ENCODE measurements at regions not wholly inside any gene's neighbourhood (a gene's known extent, or its start where the extent isn't known, plus 50 kb on each side); places are given as distances from the start of the nearest gene placed in this dataset.

- DNase-seq (ENCODE audit: extremely low spot score) = no peak
- TF ChIP-seq LEF1 (IDR thresholded peaks at IDR 0.05; ENCODE audit: borderline replicate concordance) (no peak), BHLHE40 (IDR thresholded peaks at IDR 0.05; ENCODE audit: borderline replicate concordance) (no peak), ARNT (IDR thresholded peaks at IDR 0.05) (no peak), CTBP1 (IDR thresholded peaks at IDR 0.05; ENCODE audit: borderline replicate concordance) (no peak)
- TF ChIP-seq, protein P1, sequence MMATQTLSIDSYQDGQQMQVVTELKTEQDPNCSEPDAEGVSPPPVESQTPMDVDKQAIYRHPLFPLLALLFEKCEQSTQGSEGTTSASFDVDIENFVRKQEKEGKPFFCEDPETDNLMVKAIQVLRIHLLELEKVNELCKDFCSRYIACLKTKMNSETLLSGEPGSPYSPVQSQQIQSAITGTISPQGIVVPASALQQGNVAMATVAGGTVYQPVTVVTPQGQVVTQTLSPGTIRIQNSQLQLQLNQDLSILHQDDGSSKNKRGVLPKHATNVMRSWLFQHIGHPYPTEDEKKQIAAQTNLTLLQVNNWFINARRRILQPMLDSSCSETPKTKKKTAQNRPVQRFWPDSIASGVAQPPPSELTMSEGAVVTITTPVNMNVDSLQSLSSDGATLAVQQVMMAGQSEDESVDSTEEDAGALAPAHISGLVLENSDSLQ (IDR thresholded peaks at IDR 0.05) = no peak
- CTCF ChIA-PET = no interaction called here
- POLR2A ChIA-PET = no interaction called here
These were observed 243.3 kb upstream of the AVPR1A start for GRCh38 chr12:63394349-63394748.

GRCh38 chr12:63389211-63389610 is 238.2 kb upstream of the AVPR1A start:
- ChIA-PET POLR2A (no interaction called here), CTCF (no interaction called here)
- no peak for TF ChIP-seq SP1 (IDR thresholded peaks at IDR 0.05)
- TF ChIP-seq NFRKB (IDR thresholded peaks at IDR 0.05) = no peak
- no peak for TF ChIP-seq SUZ12 (IDR thresholded peaks at IDR 0.05)
- no peak for TF ChIP-seq ARNT (IDR thresholded peaks at IDR 0.05)
- DNase-seq (ENCODE audit: extremely low spot score) = no peak

DNA sequence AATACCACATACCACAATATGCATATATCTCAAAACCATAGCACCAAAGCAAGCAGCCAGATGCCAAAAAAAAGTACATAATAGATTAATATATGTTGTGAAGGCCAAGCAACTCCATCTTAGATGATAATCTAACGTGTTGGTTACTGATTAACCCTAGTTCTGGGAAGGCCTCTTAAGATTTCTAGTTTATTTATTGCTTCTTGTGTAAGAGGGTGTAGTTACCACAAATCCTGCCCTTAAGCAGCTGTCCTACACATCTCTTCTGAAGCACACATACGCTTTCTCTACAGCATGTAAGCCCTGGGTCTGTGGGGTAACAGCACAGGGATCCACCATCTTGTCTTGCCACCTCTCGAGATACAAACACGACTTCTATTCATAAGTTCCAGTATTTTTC is 236.8 kb upstream of the AVPR1A start:
- ChIA-PET CTCF (no interaction called here), POLR2A (no interaction called here)
- TF ChIP-seq NFRKB (IDR thresholded peaks at IDR 0.05) (no peak), HDGF (IDR thresholded peaks at IDR 0.05; ENCODE audit: borderline replicate concordance) (no peak), CTBP1 (IDR thresholded peaks at IDR 0.05; ENCODE audit: borderline replicate concordance) (no peak), L3MBTL2 (conservative IDR thresholded peaks at IDR 0.05) (no peak), SUZ12 (IDR thresholded peaks at IDR 0.05) (no peak), TARDBP (IDR thresholded peaks at IDR 0.05) (no peak), ARNT (IDR thresholded peaks at IDR 0.05) (no peak), FOXK2 (IDR thresholded peaks at IDR 0.05) (no peak), FOXM1 (IDR thresholded peaks at IDR 0.05; ENCODE audit: borderline replicate concordance) (no peak), ELF4 (IDR thresholded peaks at IDR 0.05) (no peak), FOXA1 (IDR thresholded peaks at IDR 0.05) (no peak), ZNF384 (IDR thresholded peaks at IDR 0.05) (no peak), LEF1 (IDR thresholded peaks at IDR 0.05; ENCODE audit: borderline replicate concordance) (no peak), BHLHE40 (IDR thresholded peaks at IDR 0.05; ENCODE audit: borderline replicate concordance) (no peak), SP1 (IDR thresholded peaks at IDR 0.05) (no peak)
- TF ChIP-seq, protein P1 (IDR thresholded peaks at IDR 0.05) = no peak
- DNase-seq (ENCODE audit: extremely low spot score) = no peak

DNA sequence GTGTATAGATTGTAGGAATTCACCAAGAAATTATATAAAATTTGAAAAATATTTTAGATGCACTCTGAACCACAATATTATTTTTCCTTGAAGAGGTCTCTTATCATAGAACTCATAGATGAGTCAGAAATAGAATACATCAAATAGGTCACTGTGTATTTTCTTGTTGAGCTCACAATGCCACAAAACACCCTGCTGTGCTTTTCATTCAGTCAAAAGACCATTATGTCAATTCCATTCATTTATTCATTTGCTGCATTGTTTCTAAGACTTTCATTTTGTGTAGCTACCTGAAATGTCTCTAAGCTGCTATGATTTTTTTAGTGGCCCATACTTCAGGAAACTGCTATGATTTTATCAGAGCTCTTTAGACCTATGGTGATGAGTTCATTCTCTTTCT is 231.9 kb upstream of the AVPR1A start:
- no peak for DNase-seq (ENCODE audit: extremely low spot score)
- ChIA-PET POLR2A (no interaction called here), CTCF (no interaction called here)
- TF ChIP-seq HDGF (IDR thresholded peaks at IDR 0.05; ENCODE audit: borderline replicate concordance) (no peak), TARDBP (IDR thresholded peaks at IDR 0.05) (no peak), L3MBTL2 (conservative IDR thresholded peaks at IDR 0.05) (no peak), CTBP1 (IDR thresholded peaks at IDR 0.05; ENCODE audit: borderline replicate concordance) (no peak), FOXM1 (IDR thresholded peaks at IDR 0.05; ENCODE audit: borderline replicate concordance) (no peak), FOXA1 (IDR thresholded peaks at IDR 0.05) (no peak), NFRKB (IDR thresholded peaks at IDR 0.05) (no peak), ELF4 (IDR thresholded peaks at IDR 0.05) (no peak), ZNF384 (IDR thresholded peaks at IDR 0.05) (no peak), LEF1 (IDR thresholded peaks at IDR 0.05; ENCODE audit: borderline replicate concordance) (no peak)
- TF ChIP-seq, protein P1 (IDR thresholded peaks at IDR 0.05) = no peak

- no peak for DNase-seq (ENCODE audit: extremely low spot score)
- CTCF ChIA-PET = no interaction called here
- TF ChIP-seq ELF4 (IDR thresholded peaks at IDR 0.05) (no peak), SP1 (IDR thresholded peaks at IDR 0.05) (no peak), SUZ12 (IDR thresholded peaks at IDR 0.05) (no peak), LEF1 (IDR thresholded peaks at IDR 0.05; ENCODE audit: borderline replicate concordance) (no peak), HDGF (IDR thresholded peaks at IDR 0.05; ENCODE audit: borderline replicate concordance) (no peak), FOXA1 (IDR thresholded peaks at IDR 0.05) (no peak), L3MBTL2 (conservative IDR thresholded peaks at IDR 0.05) (no peak), ZNF384 (IDR thresholded peaks at IDR 0.05) (no peak), TARDBP (IDR thresholded peaks at IDR 0.05) (no peak), BHLHE40 (IDR thresholded peaks at IDR 0.05; ENCODE audit: borderline replicate concordance) (no peak)
- TF ChIP-seq, protein P1 (IDR thresholded peaks at IDR 0.05) = no peak
- POLR2A ChIA-PET = no interaction called here
These were observed 211.8 kb upstream of the AVPR1A start for GRCh38 chr12:63362791-63363190.

GRCh38 chr12:63362166-63362565 is 211.2 kb upstream of the AVPR1A start:
- TF ChIP-seq L3MBTL2 (conservative IDR thresholded peaks at IDR 0.05) = no peak
- TF ChIP-seq, protein P1 (IDR thresholded peaks at IDR 0.05) = no peak
- TF ChIP-seq TARDBP (IDR thresholded peaks at IDR 0.05) = no peak
- no peak for TF ChIP-seq SUZ12 (IDR thresholded peaks at IDR 0.05)
- TF ChIP-seq HDGF (IDR thresholded peaks at IDR 0.05; ENCODE audit: borderline replicate concordance) = no peak
- no peak for TF ChIP-seq SP1 (IDR thresholded peaks at IDR 0.05)
- no peak for TF ChIP-seq LEF1 (IDR thresholded peaks at IDR 0.05; ENCODE audit: borderline replicate concordance)
- no peak for TF ChIP-seq FOXM1 (IDR thresholded peaks at IDR 0.05; ENCODE audit: borderline replicate concordance)
- no peak for TF ChIP-seq NFRKB (IDR thresholded peaks at IDR 0.05)
- no peak for TF ChIP-seq CTBP1 (IDR thresholded peaks at IDR 0.05; ENCODE audit: borderline replicate concordance)
- POLR2A ChIA-PET = no interaction called here
- CTCF ChIA-PET = no interaction called here

More at GRCh38 chr12:63362166-63362565, 211.2 kb upstream of the AVPR1A start:
- DNase-seq (ENCODE audit: extremely low spot score) = no peak
